HFF-Myc (cell line): ENCODE measurements at regions not wholly inside any gene's neighbourhood (a gene's known extent, or its start where the extent isn't known, plus 50 kb on each side); places are given as distances from the start of the nearest gene placed in this dataset.

Experiments used
- DNase-seq: peaks from one replicate; pipeline ENCODE4 v3.0.0-alpha.2; 2011; ENCODE audit warnings: low read depth; ENCODE audit errors: extremely low read depth
- H3K4me3 ChIP-seq: replicated peaks from 2 replicates; pipeline ENCODE4 v1.5.1; 2011; ENCODE audit warnings: low read depth, mild to moderate bottlenecking, control low read depth, low read length
- TF ChIP-seq, protein P1 (sequence below): IDR thresholded peaks from 2 replicates; pipeline ENCODE4 v1.5.1; 2012; ENCODE audit warnings: mild to moderate bottlenecking, low read depth, low read length, control low read depth; ENCODE audit errors: missing control alignments

DNA sequence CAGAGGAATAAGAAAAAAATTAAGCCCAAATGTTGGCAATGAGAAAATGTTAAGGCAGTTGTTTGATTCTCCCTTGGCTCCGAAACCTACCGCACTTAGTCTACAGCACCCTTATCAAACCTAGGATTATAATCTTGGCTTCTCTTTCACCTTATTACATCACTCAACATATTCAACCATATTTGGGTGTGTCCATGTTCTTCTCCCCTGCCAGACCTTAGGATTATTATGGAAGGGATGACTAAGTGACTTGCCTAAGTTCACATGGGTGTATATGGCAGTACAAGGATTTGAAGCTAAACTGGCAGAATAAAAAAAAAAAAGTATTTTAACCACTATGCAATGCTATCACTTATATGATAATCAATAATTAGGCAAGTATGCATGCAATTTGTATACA lies 76.4 kb downstream of the PLK2 start:
- no peak overlapping the region for H3K4me3 ChIP-seq
- no peak for DNase-seq
- TF ChIP-seq, protein P1, sequence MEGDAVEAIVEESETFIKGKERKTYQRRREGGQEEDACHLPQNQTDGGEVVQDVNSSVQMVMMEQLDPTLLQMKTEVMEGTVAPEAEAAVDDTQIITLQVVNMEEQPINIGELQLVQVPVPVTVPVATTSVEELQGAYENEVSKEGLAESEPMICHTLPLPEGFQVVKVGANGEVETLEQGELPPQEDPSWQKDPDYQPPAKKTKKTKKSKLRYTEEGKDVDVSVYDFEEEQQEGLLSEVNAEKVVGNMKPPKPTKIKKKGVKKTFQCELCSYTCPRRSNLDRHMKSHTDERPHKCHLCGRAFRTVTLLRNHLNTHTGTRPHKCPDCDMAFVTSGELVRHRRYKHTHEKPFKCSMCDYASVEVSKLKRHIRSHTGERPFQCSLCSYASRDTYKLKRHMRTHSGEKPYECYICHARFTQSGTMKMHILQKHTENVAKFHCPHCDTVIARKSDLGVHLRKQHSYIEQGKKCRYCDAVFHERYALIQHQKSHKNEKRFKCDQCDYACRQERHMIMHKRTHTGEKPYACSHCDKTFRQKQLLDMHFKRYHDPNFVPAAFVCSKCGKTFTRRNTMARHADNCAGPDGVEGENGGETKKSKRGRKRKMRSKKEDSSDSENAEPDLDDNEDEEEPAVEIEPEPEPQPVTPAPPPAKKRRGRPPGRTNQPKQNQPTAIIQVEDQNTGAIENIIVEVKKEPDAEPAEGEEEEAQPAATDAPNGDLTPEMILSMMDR: no peak

DNA sequence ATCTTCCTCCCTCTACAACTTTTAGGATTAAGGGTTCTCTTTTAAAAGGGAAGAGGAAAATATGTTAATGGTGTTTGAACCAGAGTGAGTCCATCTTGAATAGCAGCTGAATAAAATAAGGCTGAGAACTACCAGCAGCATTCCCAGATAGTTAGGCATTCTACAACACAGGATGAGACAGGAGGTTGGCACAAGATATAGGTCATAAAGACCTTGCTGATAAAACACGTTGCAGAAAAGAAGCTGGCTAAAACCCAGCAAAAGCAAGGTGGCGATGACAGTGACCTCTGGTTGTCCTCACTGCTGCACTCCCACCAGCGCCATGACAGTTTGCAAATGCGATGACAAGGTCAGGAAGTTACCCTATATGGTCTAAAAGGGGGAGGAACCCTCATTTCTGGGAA lies 77.8 kb downstream of the PLK2 start:
- TF ChIP-seq, protein P1: no peak
- DNase-seq: no peak
- H3K4me3 ChIP-seq: no peak overlapping the region

DNA sequence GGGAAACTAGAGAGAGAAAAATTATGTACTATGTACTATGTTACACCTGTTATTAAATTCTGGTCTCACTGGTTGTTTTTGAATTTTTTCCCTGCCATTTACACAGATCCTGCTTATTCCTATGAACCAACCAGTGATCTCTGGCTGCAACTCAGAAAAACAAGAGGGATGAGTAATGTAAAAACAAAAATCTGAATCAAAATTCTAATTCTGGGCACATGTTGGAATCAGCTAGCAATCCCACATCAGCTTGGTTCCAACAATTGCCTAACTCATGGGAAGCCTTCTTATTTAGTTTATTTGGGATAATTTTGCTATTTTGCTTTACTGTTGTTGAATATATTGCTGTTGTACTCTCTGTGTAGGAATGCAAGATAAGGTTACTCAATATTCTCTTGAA lies 78.3 kb downstream of the PLK2 start:
- H3K4me3 ChIP-seq: no peak overlapping the region
- TF ChIP-seq, protein P1: no peak
- no peak for DNase-seq

DNA sequence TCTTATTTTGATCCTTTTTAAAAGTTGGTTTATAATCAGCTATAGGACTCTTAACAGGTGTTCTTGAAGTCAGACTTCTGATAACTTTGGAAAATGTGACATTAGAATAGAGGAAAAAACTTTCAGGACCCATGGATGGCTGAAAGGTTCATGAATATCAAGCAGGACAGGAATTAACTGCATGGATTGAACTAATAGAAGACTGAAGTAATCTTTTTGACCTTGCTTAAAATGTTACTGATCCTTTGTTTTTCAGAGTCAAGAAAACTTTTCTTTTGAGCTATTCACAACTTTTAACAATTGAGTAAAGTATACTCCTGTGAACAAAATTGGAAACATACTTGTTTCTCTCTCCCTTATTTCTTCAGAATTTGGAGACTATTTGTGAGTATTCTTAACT lies 79.2 kb downstream of the PLK2 start:
- DNase-seq: no peak
- TF ChIP-seq, protein P1: no peak
- no peak overlapping the region for H3K4me3 ChIP-seq

DNA sequence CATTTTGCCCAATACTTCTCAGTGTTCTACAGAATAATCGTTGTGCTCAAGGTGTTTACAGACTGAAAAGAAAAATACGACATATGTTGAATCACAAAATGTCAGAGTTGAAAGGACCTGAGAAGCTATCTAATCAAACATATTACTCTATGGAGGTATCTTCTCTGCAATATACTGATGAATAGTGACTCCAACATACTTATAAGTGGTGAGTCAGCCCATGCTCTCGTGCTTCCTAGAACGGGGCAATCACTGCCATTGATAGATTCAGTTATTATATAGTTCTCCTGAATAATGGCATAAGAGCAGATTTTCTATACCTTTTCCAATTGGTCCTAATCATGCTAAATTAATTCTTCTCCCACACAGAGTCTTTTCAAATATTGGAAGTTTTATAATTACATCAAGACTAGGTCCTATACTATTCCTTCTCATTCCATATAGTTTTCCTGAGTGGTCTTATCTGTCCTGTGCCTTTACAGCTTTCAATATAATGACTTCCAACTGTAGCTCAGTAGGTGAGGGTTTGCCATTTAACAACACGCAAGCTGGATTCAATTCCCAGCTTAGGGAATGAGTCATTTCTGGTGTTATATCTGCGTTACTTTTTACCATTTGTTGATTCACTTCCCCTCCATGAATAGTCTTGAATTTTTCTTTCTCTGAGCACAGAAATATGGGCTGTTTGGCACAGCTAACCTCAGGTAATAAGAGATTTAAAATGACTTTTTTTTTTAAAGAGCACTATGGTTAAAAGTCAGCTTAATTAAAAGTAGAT lies 81.1 kb downstream of the PLK2 start:
- TF ChIP-seq, protein P1: no peak
- H3K4me3 ChIP-seq: no peak overlapping the region

DNA sequence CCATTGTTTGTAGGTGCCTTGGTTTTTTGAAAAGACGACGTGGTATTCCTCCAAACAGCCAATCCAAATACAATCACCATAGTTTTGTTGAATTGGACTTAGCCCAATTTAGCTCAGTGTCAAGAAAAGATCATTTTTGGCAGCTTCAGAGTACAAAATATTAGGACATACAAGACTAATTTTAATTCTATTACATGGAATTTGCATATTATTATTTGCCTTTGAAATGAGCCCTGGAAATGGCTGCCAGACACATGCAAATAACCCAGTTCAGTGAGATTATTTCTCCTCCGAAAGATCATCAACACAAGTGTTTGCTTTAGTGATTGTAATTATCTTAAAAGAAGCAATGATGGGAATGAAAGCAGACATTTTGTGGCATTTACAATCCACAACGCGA lies 89.3 kb downstream of the PLK2 start:
- TF ChIP-seq, protein P1: no peak
- H3K4me3 ChIP-seq: no peak overlapping the region
- DNase-seq: no peak

More for the DNA sequence above, 81.1 kb downstream of the PLK2 start:
- no peak for DNase-seq
